ENCODE measurements at regions not wholly inside any gene's neighbourhood (a gene's known extent, or its start where the extent isn't known, plus 50 kb on each side); places are given as distances from the start of the nearest gene placed in this dataset.

- no peak for TF ChIP-seq CTCF (IDR thresholded peaks at IDR 0.05; ENCODE audit: insufficient read depth, low read length, poor library complexity, severe bottlenecking)
- no peaks in the 10 kb centered on the region for H3K27me3 ChIP-seq (ENCODE audit: control insufficient read depth, insufficient read depth, low read length)
- no peak for DNase-seq (ENCODE audit: low read depth)
- H3K4me3 ChIP-seq (ENCODE audit: low read depth, low read length) = no peak overlapping the region
- H3K36me3 ChIP-seq (ENCODE audit: control insufficient read depth, insufficient read depth, low read length) = no peaks in the 10 kb centered on the region
Measured at GRCh38 chr5:74407701-74408100, 232.8 kb downstream of the ENC1 start.

GRCh38 chr5:74406844-74407243, 233.7 kb downstream of the ENC1 start:
- no peaks in the 10 kb centered on the region for H3K27me3 ChIP-seq (ENCODE audit: control insufficient read depth, insufficient read depth, low read length)
- no peak for DNase-seq (ENCODE audit: low read depth)
- no peak overlapping the region for H3K4me3 ChIP-seq (ENCODE audit: low read depth, low read length)
- H3K36me3 ChIP-seq (ENCODE audit: control insufficient read depth, insufficient read depth, low read length) = no peaks in the 10 kb centered on the region
- no peak for TF ChIP-seq CTCF (IDR thresholded peaks at IDR 0.05; ENCODE audit: insufficient read depth, low read length, poor library complexity, severe bottlenecking)

GRCh38 chr5:74405593-74405992, 234.9 kb downstream of the ENC1 start:
- no peak for TF ChIP-seq CTCF (IDR thresholded peaks at IDR 0.05; ENCODE audit: insufficient read depth, low read length, poor library complexity, severe bottlenecking)
- H3K27me3 ChIP-seq (ENCODE audit: control insufficient read depth, insufficient read depth, low read length) = no peaks in the 10 kb centered on the region
- no peaks in the 10 kb centered on the region for H3K36me3 ChIP-seq (ENCODE audit: control insufficient read depth, insufficient read depth, low read length)
- H3K4me3 ChIP-seq (ENCODE audit: low read depth, low read length) = no peak overlapping the region
- DNase-seq (ENCODE audit: low read depth) = no peak

GRCh38 chr5:74404574-74405508, 235.7 kb downstream of the ENC1 start:
- no peaks in the 10 kb centered on the region for H3K27me3 ChIP-seq (ENCODE audit: control insufficient read depth, insufficient read depth, low read length)
- H3K36me3 ChIP-seq (ENCODE audit: control insufficient read depth, insufficient read depth, low read length) = no peaks in the 10 kb centered on the region
- no peak for TF ChIP-seq CTCF (IDR thresholded peaks at IDR 0.05; ENCODE audit: insufficient read depth, low read length, poor library complexity, severe bottlenecking)
- DNase-seq (ENCODE audit: low read depth) = no peak
- no peak overlapping the region for H3K4me3 ChIP-seq (ENCODE audit: low read depth, low read length)

- no peak for DNase-seq (ENCODE audit: low read depth)
- no peaks in the 10 kb centered on the region for H3K27me3 ChIP-seq (ENCODE audit: control insufficient read depth, insufficient read depth, low read length)
- TF ChIP-seq CTCF (IDR thresholded peaks at IDR 0.05; ENCODE audit: insufficient read depth, low read length, poor library complexity, severe bottlenecking) = no peak
- no peak overlapping the region for H3K4me3 ChIP-seq (ENCODE audit: low read depth, low read length)
- H3K36me3 ChIP-seq (ENCODE audit: control insufficient read depth, insufficient read depth, low read length) = no peaks in the 10 kb centered on the region
Measured at GRCh38 chr5:74403771-74404170, 236.8 kb downstream of the ENC1 start.

- Histone ChIP-seq H3K36me3 (ENCODE audit: control insufficient read depth, insufficient read depth, low read length) (no peaks in the 10 kb centered on the region), H3K27me3 (ENCODE audit: control insufficient read depth, insufficient read depth, low read length) (no peaks in the 10 kb centered on the region), H3K4me3 (ENCODE audit: low read depth, low read length) (no peak overlapping the region)
- no peak for TF ChIP-seq CTCF (IDR thresholded peaks at IDR 0.05; ENCODE audit: insufficient read depth, low read length, poor library complexity, severe bottlenecking)
- no peak for DNase-seq (ENCODE audit: low read depth)
Measured at GRCh38 chr5:74402553-74402952, 238.0 kb downstream of the ENC1 start.
